Gastrocnemius medialis (tissue), 4 donors: ENCODE measurements at regions not wholly inside any gene's neighbourhood (a gene's known extent, or its start where the extent isn't known, plus 50 kb on each side); places are given as distances from the start of the nearest gene placed in this dataset.

Experiments used
- CTCF ChIP-seq, 5 experiments: fragments of 450-650 bp in 3 of 5; fragments of 200-600 bp in 2 of 5; sonication (generic) in 2 of 5; IDR thresholded peaks in 4 of 5; conservative IDR thresholded peaks in 1 of 5; 1 replicate in 4 of 5; 2 replicates in 1 of 5; pipeline ENCODE4 v1.5.1; 2016 to 2019; ENCODE audit warnings: antibody characterized with exemption in 5 of 5, mild to moderate bottlenecking in 3 of 5, moderate library complexity in 3 of 5
- POLR2A ChIP-seq, 2 donors: fragments of 450-650 bp; IDR thresholded peaks; one replicate each; pipeline ENCODE4 v1.6.1; 2017; ENCODE audit warnings: antibody characterized with exemption in 2 of 2, mild to moderate bottlenecking in 2 of 2, moderate library complexity in 2 of 2

GRCh38 chr1:3955196-3955772, 55.2 kb upstream of the C1orf174 start:
- TF ChIP-seq CTCF (IDR thresholded peaks at IDR 0.05 in 4 of 5, conservative IDR thresholded peaks at IDR 0.05 in 1 of 5), result no peak
- no peak for TF ChIP-seq POLR2A (IDR thresholded peaks at IDR 0.05)
